OCI-LY7 (cell line): ENCODE measurements at regions not wholly inside any gene's neighbourhood (a gene's known extent, or its start where the extent isn't known, plus 50 kb on each side); places are given as distances from the start of the nearest gene placed in this dataset.

Experiments used
- BruUV-seq: library from RNA; stranded (reverse); fragments of 400-500 nt; replicated peaks from 2 replicates; lab custom pipeline; 2021; lab: Mats Ljungman, UMichigan
- CTCF ChIA-PET: fragments of 300-600 bp; sonication (Branson Sonifier 250); formaldehyde crosslinking; loops from one replicate; lab custom pipeline; 2022; ENCODE audit warnings: antibody characterized with exemption; ENCODE audit not compliant: unreplicated experiment; lab: Charles Lee
- POLR2A ChIA-PET: fragments of 300-600 bp; sonication (Branson Sonifier 250); formaldehyde crosslinking; loops from one replicate; lab custom pipeline; 2022; ENCODE audit warnings: antibody characterized with exemption; lab: Charles Lee
- DNase-seq: peaks from one replicate; pipeline ENCODE4 v3.0.0-alpha.2; 2015; ENCODE audit warnings: low spot score
- H2AFZ ChIP-seq: fragments of 200-600 bp; sonication (generic), shearing (Covaris generic); 2 replicates; pipeline ENCODE4 v1.6.1; 2014; ENCODE audit warnings: mild to moderate bottlenecking, antibody characterized with exemption, low read length, moderate library complexity
- H3K27ac ChIP-seq: fragments of 200-600 bp; sonication (generic); 2 replicates; pipeline ENCODE4 v1.5.1; 2014; ENCODE audit warnings: mixed run types, low read depth, mild to moderate bottlenecking, moderate library complexity, low read length, inconsistent platforms; ENCODE audit not compliant: poor library complexity, severe bottlenecking
- H3K36me3 ChIP-seq: fragments of 200-600 bp; sonication (generic); 2 replicates; pipeline ENCODE4 v1.6.1; 2014; ENCODE audit warnings: mild to moderate bottlenecking, antibody characterized with exemption, low read length, moderate library complexity, mixed read lengths; ENCODE audit not compliant: insufficient read depth
- H3K4me1 ChIP-seq: fragments of 200-600 bp; sonication (generic); 2 replicates; pipeline ENCODE4 v1.5.1; 2014; ENCODE audit warnings: mild to moderate bottlenecking, low read length; ENCODE audit not compliant: insufficient read depth, poor library complexity, severe bottlenecking
- H3K4me2 ChIP-seq: fragments of 200-600 bp; sonication (generic); 2 replicates; pipeline ENCODE4 v1.6.1; 2014; ENCODE audit warnings: mild to moderate bottlenecking, low read length
- H3K4me3 ChIP-seq: fragments of 200-600 bp; sonication (generic); 2 replicates; pipeline ENCODE4 v1.5.1; 2014; ENCODE audit warnings: mild to moderate bottlenecking, low read depth, low read length; ENCODE audit not compliant: poor library complexity, severe bottlenecking
- H3K79me2 ChIP-seq: fragments of 200-600 bp; sonication (generic); 2 replicates; pipeline ENCODE4 v1.6.1; 2016; ENCODE audit warnings: low read depth, mild to moderate bottlenecking, low read length, moderate library complexity, mixed read lengths; ENCODE audit not compliant: insufficient read depth
- H3K9me2 ChIP-seq: fragments of 200-600 bp; sonication (generic); 2 replicates; pipeline ENCODE4 v1.6.1; 2016; ENCODE audit warnings: mild to moderate bottlenecking, low read length, mixed read lengths; ENCODE audit not compliant: insufficient read depth
- H3K9me3 ChIP-seq: fragments of 200-600 bp; sonication (generic); 2 replicates; pipeline ENCODE4 v1.6.1; 2014; ENCODE audit warnings: mild to moderate bottlenecking, mixed run types, low read length, mixed read lengths
- H4K20me1 ChIP-seq: fragments of 200-600 bp; sonication (generic); 2 replicates; pipeline ENCODE4 v1.6.1; 2014; ENCODE audit warnings: mild to moderate bottlenecking, antibody characterized with exemption, low read length, moderate library complexity, mixed read lengths; ENCODE audit not compliant: insufficient read depth
- CTCF ChIP-seq: fragments of 200-600 bp; sonication (generic); conservative IDR thresholded peaks from 2 replicates; pipeline ENCODE4 v1.5.1; 2014; ENCODE audit warnings: mild to moderate bottlenecking, antibody characterized with exemption, low read length, moderate library complexity, mixed read lengths
- EZH2phosphoT487 ChIP-seq: fragments of 200-600 bp; sonication (generic); IDR thresholded peaks from 2 replicates; pipeline ENCODE4 v1.6.1; 2018; ENCODE audit warnings: low read depth, borderline replicate concordance, mild to moderate bottlenecking, mixed run types, antibody characterized with exemption, low read length, moderate library complexity, mixed read lengths
- intact Hi-C: fragments of 100-400 bp; cut with micrococcal nuclease; formaldehyde crosslinking; loops from one replicate; pipeline ENCODE4 v1.10.0; 2022; ENCODE audit not compliant: unreplicated experiment

- Histone ChIP-seq H3K36me3 (no peaks in the 10 kb centered on the region), H2AFZ (no peak overlapping the region), H3K4me2 (no peak overlapping the region), H3K4me3 (no peak overlapping the region), H3K4me1 (no peaks in the 10 kb centered on the region), H4K20me1 (no peaks in the 10 kb centered on the region), H3K79me2 (no peaks in the 10 kb centered on the region), H3K9me3 (no peaks in the 10 kb centered on the region), H3K27ac (no peak overlapping the region), H3K9me2 (no peaks in the 10 kb centered on the region)
- BruUV-seq, result no TSS peak
- DNase-seq, result no peak
- intact Hi-C loops, result no loop called here
- ChIA-PET POLR2A (interaction anchor here (0.6 to 1.1 kb wide), 2 partner anchors 13 to 23 kb away, joined by 4 to 5 read pairs; no protein-coding TSS in a partner anchor), CTCF (no interaction called here)
- TF ChIP-seq EZH2phosphoT487 (no peak), CTCF (no peak)
Measured at GRCh38 chr6:169895926-169896761, 144.7 kb downstream of the ERMARD start.

GRCh38 chr6:169895000-169895759 is 143.8 kb downstream of the ERMARD start:
- no peak overlapping the region for H3K4me2 ChIP-seq
- no peaks in the 10 kb centered on the region for H4K20me1 ChIP-seq

More at GRCh38 chr6:169895000-169895759, 143.8 kb downstream of the ERMARD start:
- no peak for TF ChIP-seq EZH2phosphoT487
- no peak for TF ChIP-seq CTCF
- Histone ChIP-seq H3K9me3 (no peaks in the 10 kb centered on the region), H3K36me3 (no peaks in the 10 kb centered on the region), H3K79me2 (no peaks in the 10 kb centered on the region), H3K4me1 (no peaks in the 10 kb centered on the region), H3K9me2 (no peaks in the 10 kb centered on the region), H3K4me3 (no peak overlapping the region), H3K27ac (no peak overlapping the region), H2AFZ (no peak overlapping the region)
- peak; percentile 37 for DNase-seq
- no TSS peak for BruUV-seq
- CTCF ChIA-PET, result no interaction called here
- POLR2A ChIA-PET, result interaction anchor here (1.1 kb wide), 1 partner anchor 22 kb away, joined by 5 read pairs; no protein-coding TSS in a partner anchor
- intact Hi-C loops, result no loop called here
